MM.1S (cell line): ENCODE measurements at regions not wholly inside any gene's neighbourhood (a gene's known extent, or its start where the extent isn't known, plus 50 kb on each side); places are given as distances from the start of the nearest gene placed in this dataset.
"Not testable (repeated sequence)": the region's sequence is repeated elsewhere in the genome, so short reads cannot be mapped to it uniquely, and the experiment has no call there.

ENCODE experiments used
- EZH2phosphoT487 ChIP-seq: fragments of 300-600 bp; sonication (generic); IDR thresholded peaks from 2 replicates; pipeline ENCODE4 v1.6.1; 2018; ENCODE audit warnings: antibody characterized with exemption, low read length
- TF ChIP-seq, protein P1 (sequence below): fragments of 300-600 bp; sonication (generic); IDR thresholded peaks from 2 replicates; pipeline ENCODE4 v1.5.1; 2016; ENCODE audit warnings: antibody characterized with exemption, low read length, mixed read lengths

DNA sequence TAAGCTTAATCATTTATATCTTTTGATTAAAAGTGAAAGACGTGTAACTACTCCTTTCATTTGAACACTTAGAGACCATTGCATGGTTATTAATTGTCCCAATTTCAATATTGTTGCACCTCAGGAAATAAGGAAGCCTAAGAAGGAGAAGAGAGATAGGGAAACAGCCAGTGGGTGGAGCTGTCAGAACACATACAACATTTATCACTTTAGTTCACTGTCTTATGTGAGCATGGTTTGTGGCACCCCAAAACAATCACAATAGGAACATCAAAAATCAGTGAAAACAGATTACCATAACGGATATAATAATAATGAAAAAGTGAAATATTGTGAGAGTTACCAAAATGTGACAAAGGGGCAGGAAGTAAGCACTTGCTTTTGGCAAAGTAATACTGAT is 689.9 kb downstream of the TTLL7 start:
- TF ChIP-seq, protein P1, sequence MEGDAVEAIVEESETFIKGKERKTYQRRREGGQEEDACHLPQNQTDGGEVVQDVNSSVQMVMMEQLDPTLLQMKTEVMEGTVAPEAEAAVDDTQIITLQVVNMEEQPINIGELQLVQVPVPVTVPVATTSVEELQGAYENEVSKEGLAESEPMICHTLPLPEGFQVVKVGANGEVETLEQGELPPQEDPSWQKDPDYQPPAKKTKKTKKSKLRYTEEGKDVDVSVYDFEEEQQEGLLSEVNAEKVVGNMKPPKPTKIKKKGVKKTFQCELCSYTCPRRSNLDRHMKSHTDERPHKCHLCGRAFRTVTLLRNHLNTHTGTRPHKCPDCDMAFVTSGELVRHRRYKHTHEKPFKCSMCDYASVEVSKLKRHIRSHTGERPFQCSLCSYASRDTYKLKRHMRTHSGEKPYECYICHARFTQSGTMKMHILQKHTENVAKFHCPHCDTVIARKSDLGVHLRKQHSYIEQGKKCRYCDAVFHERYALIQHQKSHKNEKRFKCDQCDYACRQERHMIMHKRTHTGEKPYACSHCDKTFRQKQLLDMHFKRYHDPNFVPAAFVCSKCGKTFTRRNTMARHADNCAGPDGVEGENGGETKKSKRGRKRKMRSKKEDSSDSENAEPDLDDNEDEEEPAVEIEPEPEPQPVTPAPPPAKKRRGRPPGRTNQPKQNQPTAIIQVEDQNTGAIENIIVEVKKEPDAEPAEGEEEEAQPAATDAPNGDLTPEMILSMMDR = not testable (repeated sequence)
- not testable (repeated sequence) for TF ChIP-seq EZH2phosphoT487
